Limb (tissue), 2 donors: ENCODE measurements at regions not wholly inside any gene's neighbourhood (a gene's known extent, or its start where the extent isn't known, plus 50 kb on each side); places are given as distances from the start of the nearest gene placed in this dataset.
A peak's percentile ranks its signal among the peaks of the same experiment; 100 is the strongest.
"Not testable (repeated sequence)": the region's sequence is repeated elsewhere in the genome, so short reads cannot be mapped to it uniquely, and the experiment has no call there.

Experiments
- DNase-seq, 2 donors: peaks; one replicate each; pipeline ENCODE4 v3.0.0-alpha.2; 2016; ENCODE audit errors: extremely low spot score in 2 of 2

GRCh38 chr9:88596376-88596775 lies 61.4 kb downstream of the NXNL2 start:
- no peak for DNase-seq

- no peak for DNase-seq
Observed at GRCh38 chr9:88604836-88605511, 70.0 kb downstream of the NXNL2 start.

- DNase-seq: peak in 1 of 2 donors; percentile 18
Observed at GRCh38 chr9:88605512-88606362, 70.8 kb downstream of the NXNL2 start.

- DNase-seq: no peak
Observed at GRCh38 chr9:88614359-88614758, 79.4 kb downstream of the NXNL2 start.

GRCh38 chr9:88623698-88624097 lies 88.7 kb downstream of the NXNL2 start:
- no peak for DNase-seq

- DNase-seq: no peak
Observed at GRCh38 chr9:88628114-88628513, 93.1 kb downstream of the NXNL2 start.

GRCh38 chr9:88628811-88629210 lies 93.8 kb downstream of the NXNL2 start:
- DNase-seq: no peak

GRCh38 chr9:88630574-88630973 lies 95.6 kb downstream of the NXNL2 start:
- DNase-seq: not testable (repeated sequence)

GRCh38 chr9:88635151-88635550 lies 100.2 kb downstream of the NXNL2 start:
- no peak for DNase-seq

- no peak for DNase-seq
Observed at GRCh38 chr9:88641456-88642240, 106.7 kb downstream of the NXNL2 start.

GRCh38 chr9:88642336-88642735 lies 107.4 kb downstream of the NXNL2 start:
- DNase-seq: no peak

- no peak for DNase-seq
Observed at GRCh38 chr9:88643931-88644330, 109.0 kb downstream of the NXNL2 start.

- no peak for DNase-seq
Observed at GRCh38 chr9:88645172-88645878, 110.3 kb downstream of the NXNL2 start.

GRCh38 chr9:88645879-88646199 lies 110.9 kb downstream of the NXNL2 start:
- DNase-seq: no peak

GRCh38 chr9:88646539-88647300 lies 111.7 kb downstream of the NXNL2 start:
- DNase-seq: no peak

- peak; percentile 38 to 40 for DNase-seq
Observed at GRCh38 chr9:88651682-88652633, 117.0 kb downstream of the NXNL2 start.

GRCh38 chr9:88652876-88653275 lies 117.9 kb downstream of the NXNL2 start:
- DNase-seq: no peak

- DNase-seq: no peak
Observed at GRCh38 chr9:88653406-88653805, 118.4 kb downstream of the NXNL2 start.

- DNase-seq: no peak
Observed at GRCh38 chr9:88653911-88654310, 118.9 kb downstream of the NXNL2 start.

- no peak for DNase-seq
Observed at GRCh38 chr9:88657893-88658292, 122.9 kb downstream of the NXNL2 start.
